H1 (cell line): ENCODE measurements at regions not wholly inside any gene's neighbourhood (a gene's known extent, or its start where the extent isn't known, plus 50 kb on each side); places are given as distances from the start of the nearest gene placed in this dataset.

ENCODE experiments used
- CBX5 ChIP-seq: fragments of 300-800, 300-1000 bp; sonication (generic); IDR thresholded peaks from 2 replicates; pipeline ENCODE4 v1.7.1; 2016; ENCODE audit warnings: antibody characterized with exemption, low read length, low read depth
- POU5F1 ChIP-seq: IDR thresholded peaks from 2 replicates; pipeline ENCODE4 v1.6.1; 2011; ENCODE audit warnings: low read depth, mild to moderate bottlenecking, low read length, moderate library complexity
- TF ChIP-seq, protein P1 (sequence below): IDR thresholded peaks from 2 replicates; pipeline ENCODE4 v1.6.1; 2012; ENCODE audit warnings: low read length, inconsistent platforms

DNA sequence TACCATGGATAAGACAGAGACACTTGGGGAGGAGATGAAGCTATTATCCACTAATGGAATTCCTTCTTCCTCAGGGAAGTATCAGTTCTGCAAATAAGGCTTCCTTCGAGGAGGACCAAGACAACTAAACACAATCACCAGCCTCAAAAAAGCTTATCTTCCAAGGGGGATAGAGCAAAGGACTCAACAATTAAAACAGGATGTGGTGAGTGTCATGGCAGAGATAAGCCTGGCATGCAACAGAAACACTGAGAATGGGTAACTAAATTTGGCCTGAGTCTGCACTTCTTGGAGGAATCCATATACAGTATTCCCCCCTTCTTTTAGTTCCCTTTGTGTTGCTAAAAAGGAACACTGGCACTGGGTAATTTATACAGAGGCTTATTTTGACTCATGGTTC, 1285.2 kb downstream of the GATA3 start (continued):
- TF ChIP-seq POU5F1 (no peak), CBX5 (no peak)
- TF ChIP-seq, protein P1, sequence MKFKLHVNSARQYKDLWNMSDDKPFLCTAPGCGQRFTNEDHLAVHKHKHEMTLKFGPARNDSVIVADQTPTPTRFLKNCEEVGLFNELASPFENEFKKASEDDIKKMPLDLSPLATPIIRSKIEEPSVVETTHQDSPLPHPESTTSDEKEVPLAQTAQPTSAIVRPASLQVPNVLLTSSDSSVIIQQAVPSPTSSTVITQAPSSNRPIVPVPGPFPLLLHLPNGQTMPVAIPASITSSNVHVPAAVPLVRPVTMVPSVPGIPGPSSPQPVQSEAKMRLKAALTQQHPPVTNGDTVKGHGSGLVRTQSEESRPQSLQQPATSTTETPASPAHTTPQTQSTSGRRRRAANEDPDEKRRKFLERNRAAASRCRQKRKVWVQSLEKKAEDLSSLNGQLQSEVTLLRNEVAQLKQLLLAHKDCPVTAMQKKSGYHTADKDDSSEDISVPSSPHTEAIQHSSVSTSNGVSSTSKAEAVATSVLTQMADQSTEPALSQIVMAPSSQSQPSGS: no peak
